Choroid plexus epithelial cell (primary cell): ENCODE measurements at regions not wholly inside any gene's neighbourhood (a gene's known extent, or its start where the extent isn't known, plus 50 kb on each side); places are given as distances from the start of the nearest gene placed in this dataset.

Experiments
- DNase-seq: peaks from one replicate; pipeline ENCODE4 v3.0.0-alpha.2; 2010; ENCODE audit warnings: low read depth
- H3K4me3 ChIP-seq: 2 replicates; pipeline ENCODE4 v1.5.1; 2011; ENCODE audit warnings: low read depth, mild to moderate bottlenecking, control low read depth, low read length, moderate library complexity
- CTCF ChIP-seq: conservative IDR thresholded peaks from 2 replicates; pipeline ENCODE4 v1.5.1; 2011; ENCODE audit warnings: low read depth, mild to moderate bottlenecking, control low read depth, inconsistent platforms, low read length, moderate library complexity

GRCh38 chr9:117521293-117521692 is 106.4 kb upstream of the ASTN2 start:
- TF ChIP-seq CTCF: no peak
- DNase-seq: no peak
- H3K4me3 ChIP-seq: no peak overlapping the region

- TF ChIP-seq CTCF: no peak
- no peak overlapping the region for H3K4me3 ChIP-seq
- no peak for DNase-seq
Observed at GRCh38 chr9:117516676-117517632, 102.1 kb upstream of the ASTN2 start.

- DNase-seq: no peak
- no peak overlapping the region for H3K4me3 ChIP-seq
- TF ChIP-seq CTCF: no peak
Observed at GRCh38 chr9:117511852-117512481, 97.1 kb upstream of the ASTN2 start.

GRCh38 chr9:117496307-117496706 is 81.5 kb upstream of the ASTN2 start:
- H3K4me3 ChIP-seq: no peak overlapping the region
- no peak for DNase-seq
- TF ChIP-seq CTCF: no peak

- no peak overlapping the region for H3K4me3 ChIP-seq
- no peak for TF ChIP-seq CTCF
- peak; percentile 8 for DNase-seq
Observed at GRCh38 chr9:117494401-117495090, 79.7 kb upstream of the ASTN2 start.

GRCh38 chr9:117492476-117492875 is 77.6 kb upstream of the ASTN2 start:
- no peak overlapping the region for H3K4me3 ChIP-seq
- DNase-seq: no peak
- TF ChIP-seq CTCF: no peak
